NCI-H82 treated with DMSO at 0.1 percent for 48 hours (cell line): ENCODE measurements at regions not wholly inside any gene's neighbourhood (a gene's known extent, or its start where the extent isn't known, plus 50 kb on each side); places are given as distances from the start of the nearest gene placed in this dataset.

ENCODE experiments used
- DNase-seq: peaks from one replicate; lab custom pipeline; 2025; ENCODE audit not compliant: unreplicated experiment; lab: John Stamatoyannopoulos, UW

GRCh38 chr10:129165076-129165720 is 301.8 kb upstream of the MGMT start:
- DNase-seq, result no peak

- no peak for DNase-seq
These were observed 301.3 kb upstream of the MGMT start for GRCh38 chr10:129165770-129166169.

- DNase-seq, result no peak
These were observed 298.4 kb upstream of the MGMT start for GRCh38 chr10:129168660-129169059.

- DNase-seq, result no peak
These were observed 297.9 kb upstream of the MGMT start for GRCh38 chr10:129169115-129169514.

DNA sequence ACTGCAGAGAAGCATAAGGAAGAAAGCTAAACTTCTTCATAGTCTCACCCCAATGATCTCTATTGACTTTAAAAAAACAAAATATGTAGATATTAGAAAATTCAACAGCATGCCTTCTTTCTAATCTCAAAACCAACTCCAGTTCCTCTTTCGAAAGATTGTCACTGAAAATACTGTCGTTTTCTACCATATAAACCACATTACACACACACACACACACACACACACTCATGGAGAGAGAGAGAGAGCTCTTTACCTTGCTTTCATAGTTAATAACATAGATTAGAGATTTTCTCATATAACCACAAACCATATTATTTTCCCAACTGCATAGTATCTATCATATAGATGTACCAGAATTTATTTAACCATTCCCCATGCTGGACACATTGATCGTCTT is 296.2 kb upstream of the MGMT start:
- no peak for DNase-seq

- no peak for DNase-seq
These were observed 295.2 kb upstream of the MGMT start for GRCh38 chr10:129171812-129172211.

DNA sequence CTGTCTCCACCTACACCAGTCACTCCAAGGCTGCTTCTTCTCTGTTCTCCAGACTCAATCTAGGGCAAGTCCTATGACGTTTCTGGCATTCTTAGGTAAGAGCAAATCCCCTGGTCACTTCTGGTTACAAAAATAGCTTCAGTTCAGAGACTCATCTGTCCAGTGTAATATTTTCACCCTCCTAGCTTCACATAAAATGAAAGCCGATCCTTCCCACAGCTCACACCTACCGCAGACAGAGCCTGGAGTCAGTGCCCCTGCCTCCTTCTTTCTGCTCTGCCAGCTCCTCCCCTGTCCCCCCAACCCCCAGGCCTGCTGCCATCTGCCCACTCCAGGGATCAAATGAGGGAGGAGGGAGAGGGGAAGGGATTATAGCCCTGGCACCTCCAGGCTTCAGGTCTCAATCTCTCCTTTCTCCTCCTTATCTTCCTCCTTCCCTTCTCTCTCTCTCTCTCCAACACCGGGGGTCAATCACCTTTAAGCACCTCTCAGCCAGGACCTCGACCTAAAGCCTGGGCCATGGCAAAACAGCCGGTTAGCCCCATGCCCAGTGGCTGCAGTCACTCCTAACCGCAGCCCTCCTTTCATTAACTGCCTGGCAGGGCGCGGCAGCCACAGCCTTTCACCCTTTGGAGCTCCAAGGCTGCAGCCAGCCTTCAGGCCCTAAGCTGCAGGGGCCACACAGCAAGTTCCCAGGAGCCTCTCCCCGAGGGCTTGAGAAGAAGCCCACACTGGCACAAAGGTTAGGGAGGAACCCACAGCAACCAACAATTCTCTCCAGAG is 292.6 kb upstream of the MGMT start:
- no peak for DNase-seq

GRCh38 chr10:129179245-129179971 is 287.6 kb upstream of the MGMT start:
- no peak for DNase-seq

- no peak for DNase-seq
These were observed 286.9 kb upstream of the MGMT start for GRCh38 chr10:129179972-129180678.

DNA sequence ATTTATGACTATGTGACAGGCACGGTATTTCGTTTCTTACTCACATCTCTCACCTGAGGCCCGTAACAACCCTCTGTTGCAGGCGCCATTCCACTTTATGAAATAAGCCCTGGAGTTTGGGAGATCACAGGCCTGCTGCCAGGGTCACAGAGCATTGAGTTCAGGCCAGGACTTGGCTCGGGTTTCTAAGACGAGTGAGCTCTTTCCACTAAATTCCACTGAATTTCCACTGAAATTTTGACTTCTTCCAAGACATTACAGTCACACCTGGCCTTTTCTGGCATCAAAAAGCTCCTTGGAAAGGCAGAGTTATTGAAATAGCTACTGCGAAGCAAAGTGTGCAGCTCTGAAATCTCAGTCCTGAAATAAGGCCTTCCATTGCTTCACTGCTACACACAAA is 282.8 kb upstream of the MGMT start:
- DNase-seq, result no peak

- no peak for DNase-seq
These were observed 279.7 kb upstream of the MGMT start for GRCh38 chr10:129187331-129187730.

- no peak for DNase-seq
These were observed 275.2 kb upstream of the MGMT start for GRCh38 chr10:129191797-129192196.

GRCh38 chr10:129192344-129193128 is 274.5 kb upstream of the MGMT start:
- DNase-seq, result no peak

- no peak for DNase-seq
These were observed 273.9 kb upstream of the MGMT start for GRCh38 chr10:129193148-129193547.

- no peak for DNase-seq
These were observed 272.7 kb upstream of the MGMT start for GRCh38 chr10:129194181-129194870.

GRCh38 chr10:129199826-129200225 is 267.2 kb upstream of the MGMT start:
- DNase-seq, result no peak

- no peak for DNase-seq
These were observed 263.2 kb upstream of the MGMT start for GRCh38 chr10:129203819-129204218.

- DNase-seq, result no peak
These were observed 259.7 kb upstream of the MGMT start for GRCh38 chr10:129207297-129207696.

DNA sequence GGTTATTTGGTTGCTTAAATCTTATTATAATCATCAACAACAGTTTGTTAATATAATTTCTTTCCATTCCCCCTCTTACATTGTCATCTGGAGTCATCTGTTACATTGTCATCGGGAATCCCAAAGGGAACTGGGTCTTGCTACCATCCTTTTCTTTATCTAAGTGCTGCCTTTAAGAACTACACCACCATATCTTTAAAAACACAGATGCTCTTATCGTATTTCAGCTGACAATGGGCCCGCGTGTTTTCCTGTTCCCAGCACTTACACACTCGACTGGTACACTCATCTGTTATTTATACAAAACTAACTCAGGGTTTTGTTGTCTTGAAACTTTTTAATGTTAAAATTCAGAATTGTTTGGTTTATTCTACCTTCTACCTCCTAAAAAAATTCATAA is 256.2 kb upstream of the MGMT start:
- DNase-seq, result no peak

- DNase-seq, result no peak
These were observed 253.8 kb upstream of the MGMT start for GRCh38 chr10:129213256-129213655.
